ENCODE measurements at regions not wholly inside any gene's neighbourhood (a gene's known extent, or its start where the extent isn't known, plus 50 kb on each side); places are given as distances from the start of the nearest gene placed in this dataset.

GRCh38 chr10:88059190-88059589, 195.8 kb downstream of the PTEN start:
- TF ChIP-seq CTCF (conservative IDR thresholded peaks at IDR 0.05 in 1 of 2, IDR thresholded peaks at IDR 0.05 in 1 of 2; ENCODE audit: low read depth in 1 of 2, low read length in 2 of 2) = no peak
- no peak for TF ChIP-seq EZH2 (IDR thresholded peaks at IDR 0.05; ENCODE audit: low read length, missing control alignments)
